ENCODE measurements at regions not wholly inside any gene's neighbourhood (a gene's known extent, or its start where the extent isn't known, plus 50 kb on each side); places are given as distances from the start of the nearest gene placed in this dataset.

GRCh38 chr9:117809751-117810150 lies 105.5 kb downstream of the TLR4 start:
- intact Hi-C loops (cut with DNase I) = no loop called here
- H3K36me3 ChIP-seq (ENCODE audit: control insufficient read depth in 2 of 3, insufficient read depth in 3 of 3, low read length in 3 of 3) = no peaks in the 10 kb centered on the region
- TF ChIP-seq CTCF (IDR thresholded peaks at IDR 0.05; ENCODE audit: borderline replicate concordance, extremely low read depth, insufficient read depth) = no peak
- no peaks in the 10 kb centered on the region for H3K27me3 ChIP-seq (ENCODE audit: control insufficient read depth, insufficient read depth, low read length)
- FAIRE-seq (no peak), DNase-seq (no peak)
- H3K9ac ChIP-seq (ENCODE audit: low read length in 3 of 3) = no peak overlapping the region
- no peaks in the 10 kb centered on the region for H3K4me1 ChIP-seq (ENCODE audit: control insufficient read depth in 2 of 3, insufficient read depth in 2 of 3, low read depth in 1 of 3, low read length in 3 of 3)
- H3K27ac ChIP-seq (ENCODE audit: low read depth in 2 of 2, low read length in 2 of 2) = no peak overlapping the region
- H3K9me3 ChIP-seq (ENCODE audit: control insufficient read depth in 2 of 3, insufficient read depth in 1 of 3, low read length in 3 of 3) = no peaks in the 10 kb centered on the region
- H3K4me3 ChIP-seq (ENCODE audit: low read length in 3 of 3) = no peak overlapping the region

- Histone ChIP-seq H3K4me1 (ENCODE audit: control insufficient read depth in 2 of 3, insufficient read depth in 2 of 3, low read depth in 1 of 3, low read length in 3 of 3) (no peaks in the 10 kb centered on the region), H3K27me3 (ENCODE audit: control insufficient read depth, insufficient read depth, low read length) (no peaks in the 10 kb centered on the region), H3K27ac (ENCODE audit: low read depth in 2 of 2, low read length in 2 of 2) (no peak overlapping the region), H3K36me3 (ENCODE audit: control insufficient read depth in 2 of 3, insufficient read depth in 3 of 3, low read length in 3 of 3) (no peaks in the 10 kb centered on the region), H3K9ac (ENCODE audit: low read length in 3 of 3) (no peak overlapping the region), H3K9me3 (ENCODE audit: control insufficient read depth in 2 of 3, insufficient read depth in 1 of 3, low read length in 3 of 3) (no peaks in the 10 kb centered on the region), H3K4me3 (ENCODE audit: low read length in 3 of 3) (no peak overlapping the region)
- TF ChIP-seq CTCF (IDR thresholded peaks at IDR 0.05; ENCODE audit: borderline replicate concordance, extremely low read depth, insufficient read depth) = no peak
- DNase-seq (no peak), FAIRE-seq (no peak)
- intact Hi-C loops (cut with DNase I) = no loop called here
Observed at GRCh38 chr9:117815315-117815714, 111.1 kb downstream of the TLR4 start.

- FAIRE-seq (no peak), DNase-seq (no peak)
- H3K27ac ChIP-seq (ENCODE audit: low read depth in 2 of 2, low read length in 2 of 2) = no peak overlapping the region
- TF ChIP-seq CTCF (IDR thresholded peaks at IDR 0.05; ENCODE audit: borderline replicate concordance, extremely low read depth, insufficient read depth) = no peak
- H3K27me3 ChIP-seq (ENCODE audit: control insufficient read depth, insufficient read depth, low read length) = no peaks in the 10 kb centered on the region
- no peaks in the 10 kb centered on the region for H3K4me1 ChIP-seq (ENCODE audit: control insufficient read depth in 2 of 3, insufficient read depth in 2 of 3, low read depth in 1 of 3, low read length in 3 of 3)
- H3K4me3 ChIP-seq (ENCODE audit: low read length in 3 of 3) = no peak overlapping the region
- intact Hi-C loops (cut with DNase I) = no loop called here
- H3K9me3 ChIP-seq (ENCODE audit: control insufficient read depth in 2 of 3, insufficient read depth in 1 of 3, low read length in 3 of 3) = no peaks in the 10 kb centered on the region
- no peaks in the 10 kb centered on the region for H3K36me3 ChIP-seq (ENCODE audit: control insufficient read depth in 2 of 3, insufficient read depth in 3 of 3, low read length in 3 of 3)
- no peak overlapping the region for H3K9ac ChIP-seq (ENCODE audit: low read length in 3 of 3)
Observed at GRCh38 chr9:117815948-117816347, 111.7 kb downstream of the TLR4 start.

GRCh38 chr9:117821954-117822353 lies 117.8 kb downstream of the TLR4 start:
- no peak for FAIRE-seq
- no peak for DNase-seq
- Histone ChIP-seq H3K27ac (ENCODE audit: low read depth in 2 of 2, low read length in 2 of 2) (no peak overlapping the region), H3K36me3 (ENCODE audit: control insufficient read depth in 2 of 3, insufficient read depth in 3 of 3, low read length in 3 of 3) (no peaks in the 10 kb centered on the region), H3K4me1 (ENCODE audit: control insufficient read depth in 2 of 3, insufficient read depth in 2 of 3, low read depth in 1 of 3, low read length in 3 of 3) (no peaks in the 10 kb centered on the region), H3K9me3 (ENCODE audit: control insufficient read depth in 2 of 3, insufficient read depth in 1 of 3, low read length in 3 of 3) (no peaks in the 10 kb centered on the region), H3K27me3 (ENCODE audit: control insufficient read depth, insufficient read depth, low read length) (no peaks in the 10 kb centered on the region), H3K4me3 (ENCODE audit: low read length in 3 of 3) (no peak overlapping the region), H3K9ac (ENCODE audit: low read length in 3 of 3) (no peak overlapping the region)
- intact Hi-C loops (cut with DNase I) = no loop called here
- no peak for TF ChIP-seq CTCF (IDR thresholded peaks at IDR 0.05; ENCODE audit: borderline replicate concordance, extremely low read depth, insufficient read depth)
